Thyroid gland (tissue), 4 donors: ENCODE measurements at regions not wholly inside any gene's neighbourhood (a gene's known extent, or its start where the extent isn't known, plus 50 kb on each side); places are given as distances from the start of the nearest gene placed in this dataset.

Experiments used
- POLR2A ChIP-seq, 2 donors: fragments of 450-650 bp; IDR thresholded peaks; one replicate each; pipeline ENCODE4 v1.6.1; 2017; ENCODE audit warnings: antibody characterized with exemption in 2 of 2, mild to moderate bottlenecking in 2 of 2, moderate library complexity in 1 of 2
- TF ChIP-seq, protein P1 (sequence below), 6 experiments: fragments of 200-600 bp in 3 of 6; fragments of 450-650 bp in 3 of 6; sonication (generic) in 3 of 6; IDR thresholded peaks; one replicate each; pipeline ENCODE4 v1.5.1; 2016 to 2019; ENCODE audit warnings: antibody characterized with exemption in 6 of 6, mild to moderate bottlenecking in 2 of 6, inconsistent platforms in 1 of 6, moderate library complexity in 1 of 6

DNA sequence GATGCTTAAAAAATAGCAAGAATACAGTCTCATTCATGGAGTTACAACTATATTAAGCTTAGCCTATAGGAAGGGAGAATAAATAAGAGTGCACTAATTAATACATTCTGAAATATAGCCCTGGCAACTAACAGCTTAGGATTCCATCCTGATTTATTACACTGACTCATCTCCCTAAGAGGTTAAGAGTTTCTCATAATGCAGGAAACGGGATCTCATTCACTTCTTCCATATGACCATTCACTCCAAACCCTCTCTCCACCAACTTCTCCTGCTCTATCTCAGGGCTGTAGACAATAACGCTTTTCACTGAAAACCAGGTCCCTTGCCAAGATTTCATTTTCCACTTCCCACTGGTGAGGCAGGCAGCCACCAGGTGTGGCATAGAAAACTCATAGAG is 168.5 kb upstream of the PLD5 start:
- TF ChIP-seq, protein P1, sequence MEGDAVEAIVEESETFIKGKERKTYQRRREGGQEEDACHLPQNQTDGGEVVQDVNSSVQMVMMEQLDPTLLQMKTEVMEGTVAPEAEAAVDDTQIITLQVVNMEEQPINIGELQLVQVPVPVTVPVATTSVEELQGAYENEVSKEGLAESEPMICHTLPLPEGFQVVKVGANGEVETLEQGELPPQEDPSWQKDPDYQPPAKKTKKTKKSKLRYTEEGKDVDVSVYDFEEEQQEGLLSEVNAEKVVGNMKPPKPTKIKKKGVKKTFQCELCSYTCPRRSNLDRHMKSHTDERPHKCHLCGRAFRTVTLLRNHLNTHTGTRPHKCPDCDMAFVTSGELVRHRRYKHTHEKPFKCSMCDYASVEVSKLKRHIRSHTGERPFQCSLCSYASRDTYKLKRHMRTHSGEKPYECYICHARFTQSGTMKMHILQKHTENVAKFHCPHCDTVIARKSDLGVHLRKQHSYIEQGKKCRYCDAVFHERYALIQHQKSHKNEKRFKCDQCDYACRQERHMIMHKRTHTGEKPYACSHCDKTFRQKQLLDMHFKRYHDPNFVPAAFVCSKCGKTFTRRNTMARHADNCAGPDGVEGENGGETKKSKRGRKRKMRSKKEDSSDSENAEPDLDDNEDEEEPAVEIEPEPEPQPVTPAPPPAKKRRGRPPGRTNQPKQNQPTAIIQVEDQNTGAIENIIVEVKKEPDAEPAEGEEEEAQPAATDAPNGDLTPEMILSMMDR (IDR thresholded peaks at IDR 0.05): no peak
- TF ChIP-seq POLR2A (IDR thresholded peaks at IDR 0.05): no peak
